Stromal cell of bone marrow (primary cell): ENCODE measurements at regions not wholly inside any gene's neighbourhood (a gene's known extent, or its start where the extent isn't known, plus 50 kb on each side); places are given as distances from the start of the nearest gene placed in this dataset.
"Not testable (repeated sequence)": the region's sequence is repeated elsewhere in the genome, so short reads cannot be mapped to it uniquely, and the experiment has no call there.

Experiments
- DNase-seq: peaks from one replicate; pipeline ENCODE4 v3.0.0-alpha.2; 2012; ENCODE audit warnings: low read depth

DNA sequence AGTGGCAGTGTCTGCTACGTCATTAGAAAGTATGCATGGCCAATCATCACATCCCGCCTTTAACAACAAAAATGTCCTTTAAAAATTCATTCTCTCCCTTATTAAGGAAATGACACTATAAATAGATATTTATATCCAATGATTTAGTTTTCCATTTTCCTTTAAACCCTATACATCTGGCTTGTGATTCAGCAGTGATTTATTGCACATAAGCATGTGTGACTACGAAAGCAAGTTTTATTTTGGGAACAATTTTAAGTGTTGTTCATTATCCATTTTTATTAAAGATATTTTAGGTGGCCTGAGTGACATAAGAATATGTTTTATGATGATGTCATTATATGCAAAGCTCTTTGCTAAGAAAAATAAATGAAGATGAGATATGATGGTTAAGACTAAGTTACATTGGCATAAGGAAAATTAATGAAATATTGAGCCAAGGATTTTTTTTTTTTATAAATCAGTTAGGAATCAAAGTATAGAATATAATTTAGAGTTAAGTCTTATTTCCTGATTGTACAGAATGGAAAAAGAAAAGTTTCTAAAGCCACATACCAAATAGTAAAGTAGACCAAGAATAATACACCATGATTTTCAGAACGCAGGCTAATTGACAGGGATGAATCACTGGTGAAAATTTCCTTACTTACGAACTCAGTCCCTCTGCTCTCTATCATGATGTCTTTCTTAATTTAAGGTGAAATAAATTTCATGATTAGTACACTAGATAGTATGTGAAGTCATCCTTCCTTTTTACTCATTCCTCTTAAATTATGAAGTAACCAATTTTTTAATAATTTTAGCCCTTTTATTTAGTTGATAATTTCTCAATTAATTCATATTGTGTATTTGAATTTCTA, 822.4 kb downstream of the FAT4 start:
- no peak for DNase-seq

GRCh38 chr4:126137782-126138170, 823.0 kb downstream of the FAT4 start:
- DNase-seq = no peak

- DNase-seq = no peak
Observed at GRCh38 chr4:126144543-126145237, 829.9 kb downstream of the FAT4 start.

- no peak for DNase-seq
Observed at GRCh38 chr4:126168484-126168883, 853.7 kb downstream of the FAT4 start.

DNA sequence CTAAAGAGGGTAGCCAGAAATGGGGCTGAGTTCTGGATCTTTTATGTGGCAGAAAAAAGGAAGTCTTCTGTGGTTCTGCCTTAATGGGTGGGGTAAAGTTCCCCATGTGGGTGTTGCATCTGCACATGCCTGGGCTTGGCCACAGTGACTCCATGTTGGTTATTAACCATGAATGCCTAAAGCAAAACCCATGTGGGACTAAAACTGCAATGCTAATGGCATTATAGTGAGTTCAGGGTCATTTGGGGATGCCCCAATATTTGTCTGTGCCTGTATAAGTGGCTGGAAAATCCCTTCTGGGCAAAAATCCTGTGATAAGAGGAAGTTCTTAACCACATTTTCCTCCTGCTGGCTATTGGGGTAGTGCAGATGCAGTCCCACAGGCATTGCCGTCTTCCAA, 857.4 kb downstream of the FAT4 start:
- DNase-seq = no peak

GRCh38 chr4:126174627-126175026, 859.9 kb downstream of the FAT4 start:
- DNase-seq = no peak

GRCh38 chr4:126180642-126181041, 865.9 kb downstream of the FAT4 start:
- no peak for DNase-seq

DNA sequence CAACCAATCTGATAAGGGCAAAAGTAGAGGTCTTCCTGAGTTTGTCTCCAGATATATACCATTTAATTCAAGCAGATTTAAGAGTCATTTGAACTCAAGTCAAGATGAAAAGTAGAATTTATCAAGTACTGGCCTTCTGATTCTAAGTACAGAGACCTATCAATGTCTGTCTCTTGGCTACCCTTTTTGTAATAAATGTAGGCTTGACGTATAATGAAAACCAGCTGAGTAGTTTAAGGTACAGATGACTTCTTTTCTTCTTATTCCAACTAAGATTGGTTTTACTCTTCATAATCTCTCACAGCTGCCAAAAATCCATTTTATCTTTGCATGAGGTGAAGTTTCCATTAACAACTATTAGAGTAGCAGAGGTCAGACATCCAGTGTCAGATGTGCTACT, 867.6 kb downstream of the FAT4 start:
- no peak for DNase-seq

DNA sequence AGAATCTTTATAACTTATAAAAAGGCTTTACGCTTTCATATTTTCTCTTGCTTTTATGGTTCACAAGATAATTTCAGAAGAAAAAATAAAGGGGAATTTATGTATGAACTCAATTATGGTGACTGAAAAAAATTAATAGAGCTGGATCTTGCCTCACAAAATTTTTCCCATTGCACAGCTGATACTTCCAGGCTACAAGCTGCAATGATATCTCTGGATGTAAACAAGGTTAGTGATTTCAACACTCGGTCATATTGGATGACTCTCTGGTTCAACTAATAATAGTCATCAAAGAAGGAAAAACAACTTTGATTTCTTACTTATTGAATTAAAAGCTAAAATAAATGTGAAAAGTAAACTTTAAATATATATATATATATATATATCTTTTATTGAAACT, 868.0 kb downstream of the FAT4 start:
- no peak for DNase-seq

GRCh38 chr4:126183206-126183605, 868.5 kb downstream of the FAT4 start:
- no peak for DNase-seq

DNA sequence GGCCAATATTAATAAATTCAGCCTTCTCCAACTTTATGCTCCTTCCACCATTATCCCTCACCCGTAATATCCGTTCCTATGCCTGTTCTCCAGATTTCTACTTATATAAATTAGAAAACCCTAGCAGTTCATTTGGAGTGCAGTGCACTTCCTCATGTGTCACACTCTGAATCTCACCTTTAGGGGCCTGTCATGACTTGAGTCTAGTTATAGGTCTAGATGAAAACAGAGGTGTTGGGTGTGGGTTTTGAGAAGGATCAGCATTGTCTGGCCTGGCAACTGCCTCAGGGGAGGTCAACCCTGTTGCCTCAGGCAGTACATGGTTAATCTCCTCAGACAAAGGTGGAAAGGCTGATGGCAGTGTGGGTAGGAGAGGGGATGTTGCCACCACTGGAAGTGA, 876.8 kb downstream of the FAT4 start:
- DNase-seq = no peak

- no peak for DNase-seq
Observed at GRCh38 chr4:126192506-126192905, 877.8 kb downstream of the FAT4 start.

- DNase-seq = not testable (repeated sequence)
Observed at GRCh38 chr4:126201251-126202138, 886.7 kb downstream of the FAT4 start.

GRCh38 chr4:126202226-126202625, 887.5 kb downstream of the FAT4 start:
- DNase-seq = no peak

DNA sequence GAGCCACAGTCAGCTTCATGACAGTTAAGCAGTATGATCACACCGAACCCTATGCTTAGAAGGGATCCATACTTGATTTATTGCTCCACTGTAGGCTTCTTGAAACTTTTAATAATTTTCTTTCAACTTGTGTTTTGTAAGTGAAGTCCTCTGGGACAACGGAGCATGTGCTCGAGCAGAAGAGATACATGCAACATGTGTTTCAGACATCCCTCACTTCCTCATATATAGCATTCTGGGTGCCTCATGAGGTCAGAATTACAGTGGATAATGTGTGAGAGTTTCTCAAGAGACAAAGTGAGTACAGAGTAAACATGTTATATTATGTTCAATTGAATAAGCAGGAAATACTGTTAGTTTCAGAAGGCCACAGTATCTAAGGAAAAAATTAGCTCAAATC, 893.2 kb downstream of the FAT4 start:
- DNase-seq = no peak

- DNase-seq = peak; percentile 31
Observed at GRCh38 chr4:126209147-126209546, 894.4 kb downstream of the FAT4 start.

- DNase-seq = no peak
Observed at GRCh38 chr4:126213996-126214395, 899.2 kb downstream of the FAT4 start.

GRCh38 chr4:126215759-126216158, 901.0 kb downstream of the FAT4 start:
- no peak for DNase-seq

- DNase-seq = no peak
Observed at GRCh38 chr4:126216611-126217010, 901.9 kb downstream of the FAT4 start.

DNA sequence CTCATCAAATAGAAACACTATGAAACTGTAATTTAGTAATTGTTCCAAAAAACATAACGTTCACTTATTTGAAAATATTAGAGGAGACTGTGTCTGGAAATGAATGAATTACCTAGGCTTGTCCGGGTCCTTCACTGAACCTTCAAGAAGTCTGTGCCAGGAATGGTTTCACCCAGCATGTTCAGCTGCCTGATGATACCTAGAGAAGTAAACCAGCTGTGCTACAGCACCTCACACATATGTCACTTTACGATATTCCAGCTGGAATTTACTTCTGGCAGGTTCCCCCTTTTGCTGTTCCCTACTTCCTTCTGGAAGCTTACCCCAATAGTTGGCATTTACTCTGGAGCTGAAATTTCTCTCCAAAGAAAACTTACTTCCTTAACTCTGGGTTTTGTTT, 906.5 kb downstream of the FAT4 start:
- DNase-seq = no peak

- no peak for DNase-seq
Observed at GRCh38 chr4:126221717-126222340, 907.1 kb downstream of the FAT4 start.

DNA sequence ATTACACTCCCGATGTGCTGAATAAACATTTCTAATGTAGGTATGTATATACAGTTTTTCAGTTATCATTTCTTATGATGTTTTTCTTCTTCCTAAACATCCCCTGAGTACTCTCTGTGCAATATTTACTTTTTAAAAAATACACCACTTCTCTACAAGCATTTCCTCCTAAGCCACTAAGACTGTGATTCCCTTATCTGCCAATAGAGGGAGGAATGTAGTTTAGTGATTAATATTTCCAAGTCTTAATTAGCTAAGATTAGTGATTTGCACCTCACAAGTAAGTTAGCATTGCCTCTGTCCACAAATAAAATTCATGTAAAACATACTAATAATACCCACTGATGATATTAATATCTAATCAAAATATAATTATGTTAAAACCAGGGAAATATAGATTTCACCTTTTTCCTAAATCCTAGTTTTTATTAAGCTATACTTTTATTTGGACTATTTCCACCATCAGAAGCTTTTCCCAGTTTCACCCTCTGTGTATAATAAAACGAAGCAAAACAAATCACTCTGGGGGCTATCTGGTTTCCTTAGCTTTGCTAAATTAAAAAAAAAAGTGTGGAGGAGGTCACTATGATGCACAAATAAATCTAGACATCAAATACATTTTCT, 909.1 kb downstream of the FAT4 start:
- peak; percentile 9 for DNase-seq
